H1 (cell line): ENCODE measurements at regions not wholly inside any gene's neighbourhood (a gene's known extent, or its start where the extent isn't known, plus 50 kb on each side); places are given as distances from the start of the nearest gene placed in this dataset.

Experiments
- CTCF ChIA-PET: fragments of 300-600 bp; sonication (Branson Sonifier 250); formaldehyde crosslinking; loops from one replicate; lab custom pipeline; 2021; ENCODE audit not compliant: partially characterized antibody; lab: Charles Lee
- POLR2A ChIA-PET: fragments of 300-600 bp; sonication (Branson Sonifier 250); formaldehyde crosslinking; loops from one replicate; lab custom pipeline; 2021; ENCODE audit warnings: inconsistent platforms; ENCODE audit not compliant: partially characterized antibody; lab: Charles Lee
- DNase-seq, 2 experiments: peaks; one replicate each; pipeline versions ENCODE4 v3.0.0 to v3.0.0-alpha.2; 2010 to 2022; ENCODE audit warnings: low spot score in 2 of 2, low read depth in 1 of 2, mixed read lengths in 1 of 2
- FAIRE-seq: peaks from 2 replicates; lab custom pipeline; 2011; peaks lifted over from hg19 to GRCh38; lab: Jason Lieb, UNC
- H2AFZ ChIP-seq: 2 replicates; pipeline ENCODE4 v1.8.1; 2012; ENCODE audit warnings: low read length, inconsistent platforms
- H2AK5ac ChIP-seq: 2 replicates; pipeline ENCODE4 v1.6.1; 2013; ENCODE audit warnings: low read depth, low read length
- H2BK120ac ChIP-seq: replicated peaks from 2 replicates; pipeline ENCODE3; 2013; ENCODE audit warnings: low read depth, low read length, inconsistent platforms
- H2BK12ac ChIP-seq: 2 replicates; pipeline ENCODE4 v1.6.1; 2013; ENCODE audit warnings: low read depth, low read length
- H2BK15ac ChIP-seq: 2 replicates; pipeline ENCODE4 v1.6.1; 2013; ENCODE audit warnings: low read length
- H2BK20ac ChIP-seq: 2 replicates; pipeline ENCODE4 v1.6.1; 2013; ENCODE audit warnings: low read length
- H2BK5ac ChIP-seq: 2 replicates; pipeline ENCODE4 v1.6.1; 2013; ENCODE audit warnings: low read depth, low read length
- H3K14ac ChIP-seq: 2 replicates; pipeline ENCODE4 v1.6.1; 2013; ENCODE audit warnings: inconsistent platforms; ENCODE audit not compliant: insufficient read length
- H3K18ac ChIP-seq: 2 replicates; pipeline ENCODE4 v1.6.1; 2013; ENCODE audit warnings: low read length; ENCODE audit errors: extremely low read depth
- H3K23ac ChIP-seq: 2 replicates; pipeline ENCODE4 v1.6.1; 2013; ENCODE audit warnings: inconsistent platforms; ENCODE audit not compliant: insufficient read length
- H3K23me2 ChIP-seq: 2 replicates; pipeline ENCODE4 v1.6.1; 2013; ENCODE audit warnings: low read depth, low read length
- H3K27ac ChIP-seq: 2 replicates; pipeline ENCODE4 v1.6.1; 2011; ENCODE audit warnings: low read depth, low read length, inconsistent platforms
- H3K27me3 ChIP-seq, 4 experiments: replicated peaks in 1 of 4; 1 replicate in 1 of 4; 2 replicates in 3 of 4; pipeline versions ENCODE4 v1.6.1 to v1.8.1; 2011 to 2013; ENCODE audit warnings: low read length in 3 of 4, mild to moderate bottlenecking in 3 of 4, inconsistent platforms in 2 of 4, mixed read lengths in 2 of 4, moderate library complexity in 1 of 4; ENCODE audit not compliant: control insufficient read depth in 3 of 4, insufficient read depth in 3 of 4; ENCODE audit errors: extremely low read depth in 1 of 4
- H3K36me3 ChIP-seq, 4 experiments: 2 replicates each; pipeline versions ENCODE4 v1.6.1 to v1.8.1; 2011 to 2013; ENCODE audit warnings: mild to moderate bottlenecking in 4 of 4, low read length in 3 of 4, moderate library complexity in 2 of 4, control low read depth in 1 of 4, inconsistent platforms in 1 of 4; ENCODE audit not compliant: insufficient read depth in 4 of 4, control insufficient read depth in 2 of 4
- H3K4ac ChIP-seq: replicated peaks from 2 replicates; pipeline ENCODE3; 2013; ENCODE audit warnings: low read length, low read depth, mixed read lengths, inconsistent platforms; ENCODE audit not compliant: insufficient read length
- H3K4me1 ChIP-seq, 4 experiments: replicated peaks in 1 of 4; 1 replicate in 1 of 4; 2 replicates in 3 of 4; pipeline versions ENCODE4 v1.6.1 to v1.8.1; 2011 to 2013; ENCODE audit warnings: low read length in 3 of 4, inconsistent platforms in 2 of 4, mixed read lengths in 1 of 4; ENCODE audit not compliant: insufficient read depth in 4 of 4, control insufficient read depth in 3 of 4
- H3K4me2 ChIP-seq, 2 experiments: 2 replicates each; pipeline versions ENCODE4 v1.6.1 to v1.8.1; 2011 to 2013; ENCODE audit warnings: low read depth in 2 of 2, low read length in 2 of 2, control low read depth in 1 of 2, inconsistent platforms in 1 of 2, mild to moderate bottlenecking in 1 of 2; ENCODE audit not compliant: insufficient read depth in 1 of 2
- H3K4me3 ChIP-seq, 4 experiments: fragments of 200-600, 300-600 bp in 1 of 4; sonication (generic), shearing (Covaris generic), sonication (Bioruptor Twin) in 1 of 4; 2 replicates each; pipeline versions ENCODE4 v1.5.1 to v1.8.1; 2011 to 2016; ENCODE audit warnings: low read length in 4 of 4, low read depth in 3 of 4, control low read depth in 2 of 4, inconsistent platforms in 2 of 4, mild to moderate bottlenecking in 2 of 4, mixed read lengths in 1 of 4, moderate library complexity in 1 of 4; ENCODE audit not compliant: insufficient read depth in 2 of 4; ENCODE audit errors: extremely low read depth in 1 of 4
- H3K56ac ChIP-seq: replicated peaks from 2 replicates; pipeline ENCODE3; 2013; ENCODE audit warnings: low read depth, mild to moderate bottlenecking, mixed read lengths, low read length, inconsistent platforms; ENCODE audit not compliant: insufficient read length
- H3K79me1 ChIP-seq: 2 replicates; pipeline ENCODE4 v1.6.1; 2013; ENCODE audit warnings: low read depth, low read length, control low read depth
- H3K79me2 ChIP-seq, 2 experiments: 2 replicates each; pipeline versions ENCODE4 v1.6.1 to v1.8.1; 2012 to 2013; ENCODE audit warnings: low read length in 2 of 2, mild to moderate bottlenecking in 2 of 2, inconsistent platforms in 1 of 2; ENCODE audit not compliant: insufficient read depth in 2 of 2, control insufficient read depth in 1 of 2
- H3K9ac ChIP-seq, 4 experiments: replicated peaks in 1 of 4; 1 replicate in 1 of 4; 2 replicates in 3 of 4; pipeline versions ENCODE4 v1.6.1 to v1.8.1; 2011 to 2013; ENCODE audit warnings: low read depth in 3 of 4, low read length in 3 of 4, control low read depth in 2 of 4, mild to moderate bottlenecking in 2 of 4, moderate library complexity in 2 of 4, inconsistent platforms in 1 of 4; ENCODE audit errors: extremely low read depth in 1 of 4
- H3K9me3 ChIP-seq, 2 experiments: 2 replicates each; pipeline versions ENCODE4 v1.6.1 to v1.8.1; 2012 to 2013; ENCODE audit warnings: mild to moderate bottlenecking in 2 of 2, moderate library complexity in 2 of 2, control low read depth in 1 of 2, inconsistent platforms in 1 of 2, low read depth in 1 of 2, low read length in 1 of 2, mixed read lengths in 1 of 2; ENCODE audit not compliant: insufficient read depth in 2 of 2
- H4K20me1 ChIP-seq, 2 experiments: replicated peaks in 1 of 2; 2 replicates each; pipeline versions ENCODE3 to v1.8.1; 2011 to 2013; ENCODE audit warnings: inconsistent platforms in 2 of 2, low read length in 2 of 2, mild to moderate bottlenecking in 1 of 2; ENCODE audit not compliant: insufficient read depth in 2 of 2, control insufficient read depth in 1 of 2
- H4K5ac ChIP-seq: 2 replicates; pipeline ENCODE4 v1.6.1; 2013; ENCODE audit warnings: low read length, low read depth, mixed read lengths, inconsistent platforms; ENCODE audit not compliant: insufficient read length
- H4K8ac ChIP-seq: 2 replicates; pipeline ENCODE4 v1.8.0; 2013; ENCODE audit warnings: mild to moderate bottlenecking, moderate library complexity, low read length, inconsistent platforms; ENCODE audit not compliant: insufficient read depth; ENCODE audit errors: extremely low read depth
- H4K91ac ChIP-seq: replicated peaks from 2 replicates; pipeline ENCODE3; 2013; ENCODE audit warnings: low read length, mixed read lengths, inconsistent platforms; ENCODE audit not compliant: insufficient read length
- CBX8 ChIP-seq: fragments of 300-800, 300-1000 bp; sonication (generic); IDR thresholded peaks from 2 replicates; pipeline ENCODE4 v1.7.1; 2016; ENCODE audit warnings: low read depth, low read length, borderline replicate concordance
- CHD2 ChIP-seq: IDR thresholded peaks from 2 replicates; pipeline ENCODE4 v1.6.1; 2012; ENCODE audit warnings: low read length, improper control_type of control experiment
- CREB1 ChIP-seq: IDR thresholded peaks from 2 replicates; pipeline ENCODE4 v1.6.1; 2012; ENCODE audit warnings: inconsistent platforms
- JUND ChIP-seq: IDR thresholded peaks from 2 replicates; pipeline ENCODE4 v1.6.1; 2011; ENCODE audit warnings: mild to moderate bottlenecking, improper control_type of control experiment, low read length
- KDM1A ChIP-seq: fragments of 200-600, 300-600 bp; sonication (generic); IDR thresholded peaks from 2 replicates; pipeline ENCODE4 v1.7.1; 2016; ENCODE audit warnings: mild to moderate bottlenecking, low read length, borderline replicate concordance
- KDM5A ChIP-seq: fragments of 200-600 bp; IDR thresholded peaks from 2 replicates; pipeline ENCODE4 v1.7.1; 2012; ENCODE audit warnings: mild to moderate bottlenecking, low read length, inconsistent platforms, mixed read lengths
- WGBS, 2 experiments: shearing (Covaris generic) in 1 of 2; methylation state at CpG; one replicate each; pipeline versions ENCODE4 v1.1.6 to v1.1.7; 2013 to 2015; ENCODE audit warnings: low lambda C conversion rate in 2 of 2, mixed read lengths in 2 of 2, inconsistent platforms in 1 of 2, low coverage in 1 of 2, missing lambda C conversion rate in 1 of 2; ENCODE audit not compliant: insufficient replicate concordance in 2 of 2, insufficient coverage in 1 of 2, insufficient read length in 1 of 2; ENCODE audit errors: extremely low coverage in 1 of 2, missing lambda C conversion rate in 1 of 2; 5-methylcytosine and 5-hydroxymethylcytosine counted together

- Histone ChIP-seq H3K27ac (no peak overlapping the region), H4K91ac (no peak overlapping the region), H3K23me2 (no peaks in the 10 kb centered on the region), H2BK20ac (no peak overlapping the region), H2BK5ac (no peak overlapping the region; the same call in 1 of the 2 replicates), H3K4me2 (no peak overlapping the region), H3K9ac (no peak overlapping the region), H3K23ac (no peak overlapping the region), H3K79me2 (no peaks in the 10 kb centered on the region), H3K4me3 (no peak overlapping the region), H4K8ac (0 out of 2 replicates have a peak overlapping the region, but pooled peaks have one; percentile 39), H3K4ac (no peak overlapping the region), H3K56ac (no peak overlapping the region), H2BK12ac (0 out of 2 replicates have a peak overlapping the region, but pooled peaks have one; percentile 27), H3K27me3 (no peaks in the 10 kb centered on the region)
- ChIA-PET POLR2A (no interaction called here), CTCF (interaction anchor here (1.0 to 1.8 kb wide), 2 partner anchors 13 to 16 kb away, joined by 3 to 7 read pairs; no protein-coding TSS in a partner anchor)
- no peak for TF ChIP-seq JUND
- TF ChIP-seq KDM1A = no peak
- no peak for TF ChIP-seq CHD2
- no peak for TF ChIP-seq CBX8
- no peak for TF ChIP-seq KDM5A
- TF ChIP-seq CREB1 = no peak
- TF ChIP-seq, all 59 proteins: peak for 0
- H4K5ac ChIP-seq = no peak overlapping the region
- H3K9me3 ChIP-seq = no peaks in the 10 kb centered on the region; a peak in 1 of 4 replicates
- no peaks in the 10 kb centered on the region; a peak in 1 of 7 replicates for H3K4me1 ChIP-seq
- H3K79me1 ChIP-seq = no peaks in the 10 kb centered on the region
- H3K14ac ChIP-seq = no peak overlapping the region
- no peaks in the 10 kb centered on the region for H3K36me3 ChIP-seq
- H2BK120ac ChIP-seq = no peak overlapping the region
- no peak overlapping the region for H2AK5ac ChIP-seq
- DNase-seq (no peak), FAIRE-seq (no peak)
- no peak overlapping the region for H3K18ac ChIP-seq
- H2AFZ ChIP-seq = no peak overlapping the region
- H4K20me1 ChIP-seq = no peaks in the 10 kb centered on the region
- H2BK15ac ChIP-seq = 0 out of 2 replicates have a peak overlapping the region, but pooled peaks have one; percentile 29
- 89% methylated on average over 15 of the region's 19 CpGs; no CpG with 5 or more reads in 1 of the 2 experiments for WGBS, 2 experiments
Measured at GRCh38 chr1:5758859-5759578, 233.2 kb downstream of the NPHP4 start.
